ENCODE measurements at regions not wholly inside any gene's neighbourhood (a gene's known extent, or its start where the extent isn't known, plus 50 kb on each side); places are given as distances from the start of the nearest gene placed in this dataset.

- no peak overlapping the region for H3K27ac ChIP-seq (ENCODE audit: low read depth in 1 of 2, low read length in 2 of 2)
- H3K9me3 Mint-ChIP-seq: peaks cover 0 to 10% (median 0%) of the 10 kb centered on the region in 7 donors
- intact Hi-C loops (cut with micrococcal nuclease): no loop called here
- H3K9me3 ChIP-seq (replicated peaks in 1 of 2; ENCODE audit: control insufficient read depth in 1 of 2, insufficient read depth in 1 of 2, low read length in 2 of 2): peaks cover 0 to under 1% of the 10 kb centered on the region in 2 donors
- H3K36me3 Mint-ChIP-seq: no peaks in the 10 kb centered on the region
- peaks cover 0 to 3% of the 10 kb centered on the region in 2 donors for H3K27me3 ChIP-seq (ENCODE audit: control insufficient read depth in 2 of 2, insufficient read depth in 2 of 2, low read length in 2 of 2)
- no peak overlapping the region for H3K27ac Mint-ChIP-seq
- no peak overlapping the region for H2AFZ ChIP-seq (ENCODE audit: insufficient read depth, low read depth, low read length, poor library complexity, severe bottlenecking)
- H3K27me3 Mint-ChIP-seq (ENCODE audit: low read depth in 3 of 3): peaks cover 16 to 22% (median 21%) of the 10 kb centered on the region in 3 donors
- no peaks in the 10 kb centered on the region for H4K20me1 ChIP-seq (ENCODE audit: insufficient read depth, low read length)
- no peaks in the 10 kb centered on the region for H3K36me3 ChIP-seq (replicated peaks in 1 of 2; ENCODE audit: control insufficient read depth in 1 of 2, insufficient read depth in 2 of 2, low read length in 2 of 2)
- WGBS (ENCODE audit: insufficient coverage): 92% methylated on average over 20 of the region's 23 CpGs
- no peak overlapping the region for H3K4me3 ChIP-seq (replicated peaks in 1 of 3; ENCODE audit: low read depth in 2 of 3, low read length in 3 of 3)
- H3K4me1 Mint-ChIP-seq: no peaks in the 10 kb centered on the region
- H3K4me3 Mint-ChIP-seq: peak overlapping the region in 1 of 2 donors; percentile 39
- TF ChIP-seq, protein P1, sequence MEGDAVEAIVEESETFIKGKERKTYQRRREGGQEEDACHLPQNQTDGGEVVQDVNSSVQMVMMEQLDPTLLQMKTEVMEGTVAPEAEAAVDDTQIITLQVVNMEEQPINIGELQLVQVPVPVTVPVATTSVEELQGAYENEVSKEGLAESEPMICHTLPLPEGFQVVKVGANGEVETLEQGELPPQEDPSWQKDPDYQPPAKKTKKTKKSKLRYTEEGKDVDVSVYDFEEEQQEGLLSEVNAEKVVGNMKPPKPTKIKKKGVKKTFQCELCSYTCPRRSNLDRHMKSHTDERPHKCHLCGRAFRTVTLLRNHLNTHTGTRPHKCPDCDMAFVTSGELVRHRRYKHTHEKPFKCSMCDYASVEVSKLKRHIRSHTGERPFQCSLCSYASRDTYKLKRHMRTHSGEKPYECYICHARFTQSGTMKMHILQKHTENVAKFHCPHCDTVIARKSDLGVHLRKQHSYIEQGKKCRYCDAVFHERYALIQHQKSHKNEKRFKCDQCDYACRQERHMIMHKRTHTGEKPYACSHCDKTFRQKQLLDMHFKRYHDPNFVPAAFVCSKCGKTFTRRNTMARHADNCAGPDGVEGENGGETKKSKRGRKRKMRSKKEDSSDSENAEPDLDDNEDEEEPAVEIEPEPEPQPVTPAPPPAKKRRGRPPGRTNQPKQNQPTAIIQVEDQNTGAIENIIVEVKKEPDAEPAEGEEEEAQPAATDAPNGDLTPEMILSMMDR (IDR thresholded peaks at IDR 0.05): no peak
- no peaks in the 10 kb centered on the region for H3K79me2 ChIP-seq (ENCODE audit: insufficient read depth, low read length)
- no peak overlapping the region for H3K9ac ChIP-seq (ENCODE audit: insufficient read depth, low read length, poor library complexity, severe bottlenecking)
- H3K4me1 ChIP-seq (ENCODE audit: control insufficient read depth in 1 of 2, insufficient read depth in 2 of 2, low read length in 2 of 2): no peaks in the 10 kb centered on the region
- no peak for DNase-seq
- H3K4me2 ChIP-seq (replicated peaks; ENCODE audit: extremely low read depth, low read length, poor library complexity, severe bottlenecking): no peak overlapping the region
These were observed 63.4 kb upstream of the DIO3 start for GRCh38 chr14:101497684-101498525.

- intact Hi-C loops (cut with micrococcal nuclease): no loop called here
- TF ChIP-seq, protein P1 (IDR thresholded peaks at IDR 0.05): no peak
- Histone ChIP-seq H2AFZ (ENCODE audit: insufficient read depth, low read depth, low read length, poor library complexity, severe bottlenecking) (no peak overlapping the region), H3K4me2 (replicated peaks; ENCODE audit: extremely low read depth, low read length, poor library complexity, severe bottlenecking) (no peak overlapping the region), H3K27me3 (ENCODE audit: control insufficient read depth in 2 of 2, insufficient read depth in 2 of 2, low read length in 2 of 2) (peaks cover 0 to 3% of the 10 kb centered on the region in 2 donors), H3K79me2 (ENCODE audit: insufficient read depth, low read length) (no peaks in the 10 kb centered on the region), H4K20me1 (ENCODE audit: insufficient read depth, low read length) (no peaks in the 10 kb centered on the region), H3K4me3 (replicated peaks in 1 of 3; ENCODE audit: low read depth in 2 of 3, low read length in 3 of 3) (no peak overlapping the region), H3K9me3 (replicated peaks in 1 of 2; ENCODE audit: control insufficient read depth in 1 of 2, insufficient read depth in 1 of 2, low read length in 2 of 2) (peaks cover 0 to 1% of the 10 kb centered on the region in 2 donors), H3K36me3 (replicated peaks in 1 of 2; ENCODE audit: control insufficient read depth in 1 of 2, insufficient read depth in 2 of 2, low read length in 2 of 2) (no peaks in the 10 kb centered on the region), H3K27ac (ENCODE audit: low read depth in 1 of 2, low read length in 2 of 2) (no peak overlapping the region), H3K9ac (ENCODE audit: insufficient read depth, low read length, poor library complexity, severe bottlenecking) (no peak overlapping the region), H3K4me1 (ENCODE audit: control insufficient read depth in 1 of 2, insufficient read depth in 2 of 2, low read length in 2 of 2) (no peaks in the 10 kb centered on the region)
- 98% methylated on average over 5 of the region's 6 CpGs for WGBS (ENCODE audit: insufficient coverage)
- DNase-seq: no peak
- no peaks in the 10 kb centered on the region for H3K4me1 Mint-ChIP-seq
- H3K4me3 Mint-ChIP-seq: no peak overlapping the region
- H3K36me3 Mint-ChIP-seq: no peaks in the 10 kb centered on the region
- peaks cover 16 to 22% (median 21%) of the 10 kb centered on the region in 3 donors for H3K27me3 Mint-ChIP-seq (ENCODE audit: low read depth in 3 of 3)
- no peak overlapping the region for H3K27ac Mint-ChIP-seq
- peaks cover 0 to 10% (median 1%) of the 10 kb centered on the region in 7 donors for H3K9me3 Mint-ChIP-seq
These were observed 62.8 kb upstream of the DIO3 start for GRCh38 chr14:101498526-101498860.

Measured in CD14-positive monocyte (primary cell).